CD4-positive, alpha-beta T cell (primary cell): ENCODE measurements at regions not wholly inside any gene's neighbourhood (a gene's known extent, or its start where the extent isn't known, plus 50 kb on each side); places are given as distances from the start of the nearest gene placed in this dataset.

ENCODE experiments used
- ATAC-seq: fragments of 200-7000 bp; cut with Tn5 transposase; one replicate; pipeline ENCODE4 v1.10.0; 2022; ENCODE audit warnings: mild to moderate bottlenecking; ENCODE audit not compliant: poor library complexity
- CTCF ChIA-PET: fragments of 350-600 bp; sonication (Branson Sonifier 250); formaldehyde crosslinking; loops from one replicate; lab custom pipeline; 2021; ENCODE audit warnings: antibody characterized with exemption, inconsistent platforms; lab: Charles Lee
- POLR2A ChIA-PET: fragments of 350-600 bp; sonication (Branson Sonifier 250); formaldehyde crosslinking; loops from one replicate; lab custom pipeline; 2021; ENCODE audit warnings: antibody characterized with exemption, inconsistent platforms; lab: Charles Lee
- DNase-seq, 14 experiments: peaks; one replicate each; pipeline ENCODE4 v3.0.0-alpha.2; 2013 to 2020; ENCODE audit warnings: mixed read lengths in 2 of 14
- H3K27ac ChIP-seq, 2 donors: one replicate each; pipeline versions ENCODE4 v1.5.1 to v1.7.0; 2013; ENCODE audit warnings: low read length in 2 of 2, low read depth in 1 of 2, mild to moderate bottlenecking in 1 of 2
- H3K27me3 ChIP-seq, 2 experiments: 1 replicate in 1 of 2; 2 replicates in 1 of 2; pipeline versions ENCODE4 v1.6.1 to v1.7.0; 2013; ENCODE audit warnings: low read length in 2 of 2, control low read depth in 1 of 2, mild to moderate bottlenecking in 1 of 2, moderate library complexity in 1 of 2; ENCODE audit not compliant: insufficient read depth in 2 of 2, control insufficient read depth in 1 of 2
- H3K36me3 ChIP-seq: one replicate; pipeline ENCODE4 v1.6.1; 2013; ENCODE audit warnings: low read length, control low read depth; ENCODE audit not compliant: insufficient read depth
- H3K4me1 ChIP-seq: one replicate; pipeline ENCODE4 v1.6.1; 2013; ENCODE audit warnings: low read length, control low read depth; ENCODE audit not compliant: insufficient read depth
- H3K4me3 ChIP-seq: one replicate; pipeline ENCODE4 v1.5.1; 2013; ENCODE audit warnings: mild to moderate bottlenecking, low read length, moderate library complexity
- H3K9me3 ChIP-seq, 2 experiments: 1 replicate in 1 of 2; 2 replicates in 1 of 2; pipeline versions ENCODE4 v1.6.1 to v1.7.0; 2013; ENCODE audit warnings: low read length in 2 of 2, mild to moderate bottlenecking in 2 of 2, control low read depth in 1 of 2, moderate library complexity in 1 of 2; ENCODE audit not compliant: control insufficient read depth in 1 of 2, insufficient read depth in 1 of 2
- H3K27ac Mint-ChIP-seq: one replicate; pipeline ENCODE4 v1.8.0; 2020; ENCODE audit warnings: mixed read lengths
- H3K27me3 Mint-ChIP-seq: one replicate; pipeline ENCODE4 v1.8.0; 2021; ENCODE audit warnings: mixed read lengths
- H3K36me3 Mint-ChIP-seq: one replicate; pipeline ENCODE4 v1.8.0; 2021; ENCODE audit warnings: low read depth, mixed read lengths
- H3K4me1 Mint-ChIP-seq: one replicate; pipeline ENCODE4 v1.8.0; 2021; ENCODE audit warnings: low read depth, mixed read lengths
- H3K4me3 Mint-ChIP-seq: one replicate; pipeline ENCODE4 v1.8.0; 2020; ENCODE audit warnings: mild to moderate bottlenecking, mixed read lengths
- H3K9me3 Mint-ChIP-seq: one replicate; pipeline ENCODE4 v1.8.0; 2020; ENCODE audit warnings: mixed read lengths
- intact Hi-C, 2 experiments: fragments of 100-400 bp; cut with DNase I in 1 of 2; cut with micrococcal nuclease in 1 of 2; formaldehyde crosslinking; loops; one replicate each; pipeline versions ENCODE4 v1.15.1 to v1.9.0; 2023 to 2025; cut with DNase I, micrococcal nuclease
- TF ChIP-seq, protein P1 (sequence below): fragments of 200-600 bp; IDR thresholded peaks from one replicate; pipeline ENCODE4 v1.8.0; 2022; ENCODE audit warnings: antibody characterized with exemption, mild to moderate bottlenecking

DNA sequence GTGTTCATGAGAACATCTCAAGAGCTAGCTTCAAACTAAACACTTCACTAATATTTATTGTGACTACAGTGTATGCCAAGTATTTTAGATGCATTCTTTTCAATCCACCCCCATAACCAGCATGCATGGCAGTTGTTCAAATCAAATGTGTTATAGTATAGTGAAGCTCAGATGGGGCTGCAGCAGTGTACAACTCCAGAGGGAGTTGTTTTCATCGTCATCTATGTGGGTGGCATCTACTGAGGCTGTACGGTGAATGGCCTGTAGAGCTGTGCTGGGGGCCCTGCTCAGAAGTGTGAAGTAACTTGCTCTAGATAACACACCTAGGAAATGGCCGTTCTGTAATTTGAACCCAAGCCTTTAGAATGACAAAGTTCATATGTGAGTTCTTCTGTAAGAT, 71.8 kb upstream of the LRATD1 start:
- TF ChIP-seq, protein P1, sequence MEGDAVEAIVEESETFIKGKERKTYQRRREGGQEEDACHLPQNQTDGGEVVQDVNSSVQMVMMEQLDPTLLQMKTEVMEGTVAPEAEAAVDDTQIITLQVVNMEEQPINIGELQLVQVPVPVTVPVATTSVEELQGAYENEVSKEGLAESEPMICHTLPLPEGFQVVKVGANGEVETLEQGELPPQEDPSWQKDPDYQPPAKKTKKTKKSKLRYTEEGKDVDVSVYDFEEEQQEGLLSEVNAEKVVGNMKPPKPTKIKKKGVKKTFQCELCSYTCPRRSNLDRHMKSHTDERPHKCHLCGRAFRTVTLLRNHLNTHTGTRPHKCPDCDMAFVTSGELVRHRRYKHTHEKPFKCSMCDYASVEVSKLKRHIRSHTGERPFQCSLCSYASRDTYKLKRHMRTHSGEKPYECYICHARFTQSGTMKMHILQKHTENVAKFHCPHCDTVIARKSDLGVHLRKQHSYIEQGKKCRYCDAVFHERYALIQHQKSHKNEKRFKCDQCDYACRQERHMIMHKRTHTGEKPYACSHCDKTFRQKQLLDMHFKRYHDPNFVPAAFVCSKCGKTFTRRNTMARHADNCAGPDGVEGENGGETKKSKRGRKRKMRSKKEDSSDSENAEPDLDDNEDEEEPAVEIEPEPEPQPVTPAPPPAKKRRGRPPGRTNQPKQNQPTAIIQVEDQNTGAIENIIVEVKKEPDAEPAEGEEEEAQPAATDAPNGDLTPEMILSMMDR: no peak
- no peak for ATAC-seq
- no peak overlapping the region for H3K27ac ChIP-seq
- peaks cover 0 to 5% of the 10 kb centered on the region in 2 experiments for H3K9me3 ChIP-seq
- H3K4me3 ChIP-seq: no peak overlapping the region
- H3K36me3 ChIP-seq: no peaks in the 10 kb centered on the region
- Mint-ChIP-seq H3K4me1 (no peaks in the 10 kb centered on the region), H3K9me3 (no peaks in the 10 kb centered on the region), H3K36me3 (no peaks in the 10 kb centered on the region), H3K27ac (no peak overlapping the region), H3K27me3 (no peaks in the 10 kb centered on the region), H3K4me3 (no peak overlapping the region)
- H3K27me3 ChIP-seq: no peaks in the 10 kb centered on the region
- intact Hi-C loops: no loop called here
- ChIA-PET POLR2A (no interaction called here), CTCF (no interaction called here)
- H3K4me1 ChIP-seq: no peaks in the 10 kb centered on the region
- DNase-seq: no peak

DNA sequence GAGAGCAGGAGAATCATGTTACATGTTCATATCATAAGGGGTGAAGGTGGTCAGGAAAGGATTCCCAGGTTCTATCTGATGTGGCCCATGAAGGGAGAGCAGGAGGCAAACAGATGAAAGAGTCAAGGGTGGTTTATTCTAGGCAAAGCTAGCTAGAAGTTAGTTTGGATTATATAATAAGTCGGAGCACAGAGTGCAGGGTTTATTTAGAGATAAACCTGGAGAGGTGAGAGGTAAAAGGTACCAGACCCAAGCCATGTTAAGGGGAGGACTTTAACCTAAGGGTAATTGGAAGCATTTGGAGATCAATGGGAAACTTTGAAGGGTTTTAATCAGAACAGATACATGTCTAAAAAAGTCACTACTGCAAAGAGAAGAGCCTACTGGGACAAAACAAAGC, 69.2 kb upstream of the LRATD1 start:
- Mint-ChIP-seq H3K27ac (no peak overlapping the region), H3K4me3 (no peak overlapping the region), H3K27me3 (no peaks in the 10 kb centered on the region), H3K9me3 (peaks cover 4% of the 10 kb centered on the region), H3K36me3 (no peaks in the 10 kb centered on the region), H3K4me1 (no peaks in the 10 kb centered on the region)
- Histone ChIP-seq H3K4me1 (no peaks in the 10 kb centered on the region), H3K27ac (no peak overlapping the region), H3K27me3 (no peaks in the 10 kb centered on the region), H3K9me3 (peaks cover 0 to 5% of the 10 kb centered on the region in 2 experiments), H3K4me3 (no peak overlapping the region), H3K36me3 (no peaks in the 10 kb centered on the region)
- POLR2A ChIA-PET: no interaction called here
- no peak for DNase-seq
- no peak for ATAC-seq
- CTCF ChIA-PET: no interaction called here
- intact Hi-C loops: no loop called here
- TF ChIP-seq, protein P1: no peak

DNA sequence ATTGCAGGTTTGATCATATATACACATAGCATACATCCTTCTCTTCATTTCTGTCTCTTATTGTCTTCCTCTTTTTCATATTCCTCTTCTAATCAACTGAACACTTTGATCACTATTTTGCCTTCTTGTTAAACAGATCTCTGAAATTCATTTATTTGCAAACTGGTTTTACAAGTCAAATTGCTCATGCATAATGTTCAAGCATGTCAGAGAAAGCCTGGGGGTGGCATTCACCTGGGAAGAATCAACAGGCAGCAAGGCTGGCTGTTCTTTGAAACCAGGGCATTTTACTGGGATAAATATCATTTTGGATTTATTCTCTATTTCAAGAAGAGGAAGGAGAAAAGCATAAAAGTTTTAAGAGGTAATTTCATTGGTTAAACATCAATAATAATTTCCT, 66.9 kb upstream of the LRATD1 start:
- Mint-ChIP-seq H3K9me3 (peaks cover 4% of the 10 kb centered on the region), H3K36me3 (no peaks in the 10 kb centered on the region), H3K4me1 (no peaks in the 10 kb centered on the region), H3K27ac (no peak overlapping the region), H3K27me3 (no peaks in the 10 kb centered on the region), H3K4me3 (no peak overlapping the region)
- TF ChIP-seq, protein P1: no peak
- Histone ChIP-seq H3K36me3 (no peaks in the 10 kb centered on the region), H3K27ac (no peak overlapping the region), H3K9me3 (no peaks in the 10 kb centered on the region), H3K27me3 (no peaks in the 10 kb centered on the region), H3K4me1 (no peaks in the 10 kb centered on the region), H3K4me3 (no peak overlapping the region)
- intact Hi-C loops: no loop called here
- ATAC-seq: no peak
- ChIA-PET POLR2A (no interaction called here), CTCF (no interaction called here)
- no peak for DNase-seq
